Endothelial cell of umbilical vein (primary cell): ENCODE measurements at regions not wholly inside any gene's neighbourhood (a gene's known extent, or its start where the extent isn't known, plus 50 kb on each side); places are given as distances from the start of the nearest gene placed in this dataset.

Experiments
- BruUV-seq: library from RNA; stranded (reverse); fragments of 400-500 nt; replicated peaks from 2 replicates; lab custom pipeline; 2021; lab: Mats Ljungman, UMichigan
- CTCF ChIA-PET: fragments of 300-600, 350-600 bp; sonication (Branson Sonifier 250); formaldehyde crosslinking; loops from one replicate; lab custom pipeline; 2021; ENCODE audit warnings: antibody characterized with exemption, inconsistent platforms; lab: Charles Lee
- POLR2A ChIA-PET: fragments of 300-600, 350-600 bp; sonication (Branson Sonifier 250); formaldehyde crosslinking; loops from one replicate; lab custom pipeline; 2021; ENCODE audit warnings: antibody characterized with exemption, inconsistent platforms; lab: Charles Lee
- DNase-seq: peaks from one replicate; pipeline ENCODE4 v3.0.0-alpha.2; 2011; ENCODE audit warnings: low read depth, low spot score
- FAIRE-seq: peaks from 2 replicates; lab custom pipeline; 2011; peaks lifted over from hg19 to GRCh38; lab: Jason Lieb, UNC
- H2AFZ ChIP-seq: 2 replicates; pipeline ENCODE4 v1.6.0; 2012; ENCODE audit warnings: low read depth, low read length, control low read depth, inconsistent platforms
- H3K27ac ChIP-seq: 2 replicates; pipeline ENCODE4 v1.5.1; 2011; ENCODE audit warnings: low read depth, mild to moderate bottlenecking, control low read depth, low read length, moderate library complexity; ENCODE audit not compliant: insufficient read depth
- H3K27me3 ChIP-seq, 2 experiments: 2 replicates each; pipeline versions ENCODE4 v1.6.0 to v1.6.1; 2011; ENCODE audit warnings: low read length in 2 of 2, mixed read lengths in 1 of 2; ENCODE audit not compliant: control insufficient read depth in 2 of 2, insufficient read depth in 2 of 2
- H3K36me3 ChIP-seq, 2 experiments: 2 replicates in 1 of 2; 3 replicates in 1 of 2; pipeline ENCODE4 v1.5.1; 2011; ENCODE audit warnings: low read length in 2 of 2, mild to moderate bottlenecking in 1 of 2, moderate library complexity in 1 of 2; ENCODE audit not compliant: control insufficient read depth in 2 of 2, insufficient read depth in 2 of 2; ENCODE audit errors: extremely low read depth in 1 of 2
- H3K4me1 ChIP-seq: 3 replicates; pipeline ENCODE4 v1.5.1; 2011; ENCODE audit warnings: mild to moderate bottlenecking, low read length; ENCODE audit not compliant: control insufficient read depth, insufficient read depth; ENCODE audit errors: extremely low read depth
- H3K4me2 ChIP-seq: 2 replicates; pipeline ENCODE4 v1.6.1; 2011; ENCODE audit warnings: low read length, control low read depth, mixed read lengths; ENCODE audit not compliant: insufficient read depth
- H3K4me3 ChIP-seq, 3 experiments: fragments of 200-600 bp in 1 of 3; sonication (generic), shearing (Covaris generic) in 1 of 3; replicated peaks in 1 of 3; 2 replicates each; pipeline ENCODE4 v1.5.1; 2011 to 2016; ENCODE audit warnings: control low read depth in 3 of 3, low read length in 3 of 3, mild to moderate bottlenecking in 2 of 3, inconsistent platforms in 1 of 3, low read depth in 1 of 3, moderate library complexity in 1 of 3; ENCODE audit not compliant: insufficient read depth in 1 of 3
- H3K79me2 ChIP-seq: 2 replicates; pipeline ENCODE4 v1.6.0; 2012; ENCODE audit warnings: low read length, inconsistent platforms; ENCODE audit not compliant: control insufficient read depth, insufficient read depth
- H3K9ac ChIP-seq: replicated peaks from 2 replicates; pipeline ENCODE3; 2011; ENCODE audit warnings: low read length, control low read depth; ENCODE audit not compliant: insufficient read depth; ENCODE audit errors: extremely low read depth
- H3K9me1 ChIP-seq: replicated peaks from 3 replicates; pipeline ENCODE4 v1.6.0; 2011; ENCODE audit warnings: mild to moderate bottlenecking, low read length; ENCODE audit not compliant: control insufficient read depth, insufficient read depth; ENCODE audit errors: extremely low read depth
- H3K9me3 ChIP-seq: replicated peaks from 2 replicates; pipeline ENCODE4 v1.5.1; 2012; ENCODE audit warnings: low read length, inconsistent platforms; ENCODE audit not compliant: control insufficient read depth, insufficient read depth
- H4K20me1 ChIP-seq: replicated peaks from 2 replicates; pipeline ENCODE3; 2011; ENCODE audit warnings: mild to moderate bottlenecking, low read length; ENCODE audit not compliant: control insufficient read depth, insufficient read depth; ENCODE audit errors: extremely low read depth
- CTCF ChIP-seq, 2 donors: IDR thresholded peaks; 1 replicate in 1 of 2; 2 replicates in 1 of 2; pipeline ENCODE4 v1.5.1; 2011; ENCODE audit warnings: low read length in 2 of 2, mild to moderate bottlenecking in 2 of 2, moderate library complexity in 2 of 2, control low read depth in 1 of 2, inconsistent platforms in 1 of 2, low read depth in 1 of 2; ENCODE audit not compliant: insufficient read depth in 1 of 2; ENCODE audit errors: extremely low read depth in 1 of 2
- EZH2 ChIP-seq: IDR thresholded peaks from 2 replicates; pipeline ENCODE4 v1.6.1; 2012; ENCODE audit warnings: borderline replicate concordance, low read depth, mild to moderate bottlenecking, moderate library complexity, low read length, inconsistent platforms; ENCODE audit not compliant: severe bottlenecking
- FOS ChIP-seq: IDR thresholded peaks from 2 replicates; pipeline ENCODE4 v1.6.1; 2011; ENCODE audit warnings: mild to moderate bottlenecking, low read length, moderate library complexity, borderline replicate concordance; ENCODE audit not compliant: insufficient read depth
- GATA2 ChIP-seq: IDR thresholded peaks from 2 replicates; pipeline ENCODE4 v1.7.0; 2011; ENCODE audit warnings: low read depth, mild to moderate bottlenecking, moderate library complexity, mixed read lengths, low read length; ENCODE audit not compliant: insufficient read length, insufficient read depth
- JUN ChIP-seq: IDR thresholded peaks from 2 replicates; pipeline ENCODE4 v1.6.1; 2011; ENCODE audit warnings: borderline replicate concordance, low read depth; ENCODE audit not compliant: insufficient read length, insufficient read depth
- MAX ChIP-seq: IDR thresholded peaks from 2 replicates; pipeline ENCODE4 v1.6.1; 2011; ENCODE audit not compliant: insufficient read depth, insufficient read length
- MYC ChIP-seq: IDR thresholded peaks from one replicate; pipeline ENCODE4 v1.6.1; 2011; ENCODE audit warnings: mild to moderate bottlenecking, low read depth, low read length
- POLR2A ChIP-seq: IDR thresholded peaks from 2 replicates; pipeline ENCODE4 v1.6.1; 2012; ENCODE audit warnings: low read depth, mild to moderate bottlenecking, control low read depth, low read length
- POLR2AphosphoS5 ChIP-seq: IDR thresholded peaks from 2 replicates; pipeline ENCODE4 v1.6.1; 2012; ENCODE audit warnings: low read depth, mild to moderate bottlenecking, control low read depth, low read length, moderate library complexity; ENCODE audit not compliant: insufficient read depth
- dilution Hi-C: fragments of 300-500 bp; cut with MboI; formaldehyde crosslinking; loops from one replicate; pipeline ENCODE4 v1.15.0; 2019; ENCODE audit warnings: low sequenced_read_pairs; ENCODE audit not compliant: extremely low pct_ligation_motif_present
- intact Hi-C: fragments of 100-400 bp; cut with micrococcal nuclease; formaldehyde crosslinking; loops from one replicate; pipeline ENCODE4 v1.10.0; 2022

GRCh38 chr7:91674470-91674869 is 206.0 kb downstream of the MTERF1 start:
- BruUV-seq = no TSS peak
- Histone ChIP-seq H4K20me1 (no peaks in the 10 kb centered on the region), H3K79me2 (no peaks in the 10 kb centered on the region), H3K27ac (no peak overlapping the region), H3K9ac (no peak overlapping the region), H3K4me1 (no peaks in the 10 kb centered on the region), H3K27me3 (no peaks in the 10 kb centered on the region), H3K9me1 (no peaks in the 10 kb centered on the region), H2AFZ (no peak overlapping the region), H3K9me3 (no peaks in the 10 kb centered on the region), H3K36me3 (no peaks in the 10 kb centered on the region), H3K4me3 (no peak overlapping the region), H3K4me2 (no peak overlapping the region)
- DNase-seq (no peak), FAIRE-seq (no peak)
- TF ChIP-seq POLR2AphosphoS5 (no peak), JUN (no peak), FOS (no peak)
- CTCF ChIA-PET = interaction anchor here (1.3 kb wide), 1 partner anchor 592 kb away, joined by 3 read pairs; no protein-coding TSS in a partner anchor
- intact Hi-C loops (no loop called here), dilution Hi-C loops (no loop called here)
- POLR2A ChIA-PET = no interaction called here

- ChIA-PET POLR2A (no interaction called here), CTCF (no interaction called here)
- no peak for TF ChIP-seq GATA2
- no peak for TF ChIP-seq EZH2
- no peak for TF ChIP-seq CTCF (IDR thresholded peaks at IDR 0.05; ENCODE audit: extremely low read depth in 1 of 2, insufficient read depth in 1 of 2, low read depth in 1 of 2, low read length in 2 of 2)
- TF ChIP-seq MYC = no peak
- no peak for TF ChIP-seq JUN
- no peak for TF ChIP-seq FOS
- TF ChIP-seq MAX = no peak
- no peak for TF ChIP-seq POLR2A
- Histone ChIP-seq H3K9ac (no peak overlapping the region), H3K4me1 (no peaks in the 10 kb centered on the region), H3K9me3 (no peaks in the 10 kb centered on the region), H3K79me2 (no peaks in the 10 kb centered on the region), H3K9me1 (no peaks in the 10 kb centered on the region), H3K4me2 (no peak overlapping the region), H3K36me3 (no peaks in the 10 kb centered on the region), H4K20me1 (no peaks in the 10 kb centered on the region), H2AFZ (no peak overlapping the region), H3K27ac (no peak overlapping the region), H3K4me3 (no peak overlapping the region), H3K27me3 (no peaks in the 10 kb centered on the region)
- no TSS peak for BruUV-seq
- FAIRE-seq (no peak), DNase-seq (no peak)
- intact Hi-C loops = no loop called here
- dilution Hi-C loops = no loop called here
These were observed 198.8 kb downstream of the MTERF1 start for GRCh38 chr7:91681718-91682117.
